HG03175 (cell line): ENCODE measurements at regions not wholly inside any gene's neighbourhood (a gene's known extent, or its start where the extent isn't known, plus 50 kb on each side); places are given as distances from the start of the nearest gene placed in this dataset.
"Not testable (repeated sequence)": the region's sequence is repeated elsewhere in the genome, so short reads cannot be mapped to it uniquely, and the experiment has no call there.

Experiments used
- ATAC-seq: cut with Tn5 transposase; IDR thresholded peaks from one replicate; pipeline ENCODE4 v1.9.1; 2021; ENCODE audit warnings: mild to moderate bottlenecking, moderate library complexity; ENCODE audit not compliant: unreplicated experiment

- no peak for ATAC-seq
Observed at GRCh38 chr15:96046620-96047240, 283.8 kb upstream of the NR2F2 start.

DNA sequence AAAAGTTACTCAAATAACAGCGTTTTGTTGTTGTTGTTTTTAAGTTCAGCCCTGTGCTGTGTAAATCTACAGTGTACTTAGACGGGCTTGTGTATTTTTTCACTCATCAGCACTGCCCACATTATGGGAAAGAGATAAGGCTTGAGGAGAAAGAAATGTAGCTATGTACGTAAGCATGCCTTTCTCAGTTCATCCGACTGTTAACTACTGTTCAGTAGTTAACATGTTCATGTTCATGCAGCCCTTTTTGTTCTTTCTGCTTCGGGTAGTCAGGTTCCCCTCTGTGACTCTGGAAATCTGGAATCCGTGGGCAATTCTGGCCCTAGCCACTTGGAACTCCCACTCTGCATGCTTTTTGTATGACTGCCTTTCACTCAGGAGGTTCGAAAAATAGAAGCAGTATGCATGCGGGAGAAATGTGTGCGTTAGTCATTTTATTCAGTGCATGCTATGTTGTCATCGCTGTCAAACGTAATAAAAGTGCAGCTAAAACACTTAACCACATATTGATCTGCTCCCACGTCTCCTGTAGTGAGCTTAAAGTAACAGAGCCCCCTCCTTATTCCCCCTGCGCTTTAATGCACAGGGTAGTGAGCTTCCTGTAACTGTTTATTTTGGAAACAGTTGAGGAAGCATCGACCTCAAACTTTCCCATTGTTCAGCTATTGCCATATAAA is 283.1 kb upstream of the NR2F2 start:
- no peak for ATAC-seq

DNA sequence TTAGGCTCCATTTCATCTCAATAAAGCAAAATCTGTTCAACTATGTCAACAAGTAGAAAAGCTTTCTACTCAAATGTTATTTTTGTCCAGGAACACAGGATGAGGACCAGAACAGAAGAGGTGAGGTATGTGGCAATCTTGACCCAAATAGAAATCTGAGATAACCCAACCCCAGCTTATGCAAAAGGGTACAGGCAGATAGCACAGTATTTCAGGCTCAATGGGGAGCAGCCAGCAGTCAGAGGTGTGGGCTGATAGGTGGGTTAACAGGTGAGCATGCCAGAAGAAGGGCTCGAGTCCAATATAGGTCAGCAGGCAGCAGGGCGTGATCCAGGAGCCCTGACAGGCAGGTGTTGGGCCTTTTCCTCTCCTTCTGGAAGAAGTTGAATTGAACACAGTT is 281.2 kb upstream of the NR2F2 start:
- ATAC-seq, result no peak

GRCh38 chr15:96049766-96050165 is 280.7 kb upstream of the NR2F2 start:
- ATAC-seq, result no peak

DNA sequence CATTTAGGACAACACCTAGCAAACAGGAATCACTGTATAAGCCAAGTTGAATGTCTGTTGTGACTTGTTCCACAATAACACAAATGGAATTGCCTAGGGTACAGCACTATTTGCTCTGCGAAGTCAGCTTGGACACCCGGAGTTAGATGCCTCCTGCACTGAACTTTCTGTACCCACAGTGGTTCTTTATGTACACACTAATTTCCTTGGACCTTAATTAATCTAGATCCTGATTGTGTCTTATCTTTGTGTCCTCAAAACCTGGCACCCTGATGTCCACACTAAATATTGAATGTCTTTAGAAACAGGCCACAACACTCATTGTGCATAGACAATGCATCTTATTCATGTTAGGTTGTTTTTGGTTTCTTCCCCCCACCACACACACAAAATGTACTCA is 278.9 kb upstream of the NR2F2 start:
- ATAC-seq, result no peak

DNA sequence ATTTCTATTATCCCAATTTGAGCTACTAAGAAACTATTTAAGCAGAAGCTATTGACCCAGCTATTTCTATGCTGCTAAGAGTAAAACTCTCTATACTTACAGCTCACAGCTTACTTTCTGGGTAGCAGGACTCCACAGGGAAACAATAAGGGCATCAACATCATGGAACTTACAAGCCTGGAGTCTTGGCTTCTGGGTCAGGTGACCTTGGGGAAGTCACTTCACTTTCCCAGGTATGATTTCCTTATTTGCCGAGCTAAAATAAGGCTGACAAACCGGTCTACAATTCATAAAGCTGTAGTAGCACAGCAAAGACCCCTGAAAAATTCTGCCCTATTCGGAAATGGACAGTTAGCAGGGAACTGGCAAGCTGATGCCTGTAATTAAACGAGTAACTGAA is 278.3 kb upstream of the NR2F2 start:
- no peak for ATAC-seq

GRCh38 chr15:96052572-96053030 is 277.9 kb upstream of the NR2F2 start:
- ATAC-seq, result no peak

DNA sequence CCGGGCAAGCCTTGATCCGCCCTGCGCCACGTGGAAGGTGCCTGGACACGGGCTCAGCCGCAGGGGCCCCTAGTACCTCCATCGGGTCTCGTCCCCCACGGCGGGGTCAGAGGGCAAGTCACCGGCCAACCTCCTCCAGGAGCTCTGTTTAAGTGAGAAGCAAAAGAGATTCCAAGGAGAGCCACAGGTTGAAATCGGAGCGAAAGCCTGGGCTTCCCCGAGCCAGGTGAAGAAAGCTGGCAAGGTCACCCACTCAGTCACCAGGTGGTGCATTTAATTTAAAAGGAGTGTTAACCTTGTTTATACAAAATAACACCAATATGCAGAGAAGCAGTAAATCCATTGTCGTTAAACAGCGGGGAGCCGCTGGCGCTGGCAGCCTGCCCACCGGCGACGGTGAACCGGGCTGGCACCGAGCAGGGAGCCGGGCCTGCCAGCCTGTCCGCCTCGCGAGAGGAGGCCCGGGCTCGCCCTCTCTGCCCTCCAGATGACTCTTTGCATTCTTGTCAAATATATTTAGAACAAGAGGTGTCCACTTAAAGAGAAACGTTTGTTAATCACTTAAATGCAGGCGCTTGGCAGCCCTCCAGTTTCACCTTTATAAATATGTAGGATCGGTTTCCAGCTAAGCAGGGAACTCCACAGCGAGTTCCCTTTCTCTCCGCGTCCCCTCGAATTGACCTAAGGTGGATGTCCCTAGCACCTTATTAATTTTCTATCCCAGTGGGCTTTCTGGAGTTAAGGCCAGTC is 277.3 kb upstream of the NR2F2 start:
- ATAC-seq, result no peak

- no peak for ATAC-seq
Observed at GRCh38 chr15:96053781-96054428, 276.6 kb upstream of the NR2F2 start.

DNA sequence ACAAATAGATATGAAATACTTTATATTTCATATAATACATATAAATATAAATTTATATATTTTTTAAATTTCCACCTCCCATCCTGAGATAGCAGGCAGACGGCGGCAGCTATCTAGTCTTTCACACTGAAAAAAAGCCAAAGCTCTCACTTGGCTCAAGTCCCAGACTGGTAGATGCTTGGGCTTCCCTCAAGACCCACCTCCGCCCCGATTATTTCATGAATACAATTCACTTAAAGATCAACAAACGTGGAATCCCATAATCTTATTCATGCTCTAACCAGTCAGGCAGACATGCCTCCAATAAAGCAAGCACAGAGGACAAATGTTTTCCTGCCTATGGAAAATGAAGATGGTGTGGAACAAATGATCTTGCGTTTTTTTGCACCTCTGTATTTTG is 275.9 kb upstream of the NR2F2 start:
- ATAC-seq, result no peak

DNA sequence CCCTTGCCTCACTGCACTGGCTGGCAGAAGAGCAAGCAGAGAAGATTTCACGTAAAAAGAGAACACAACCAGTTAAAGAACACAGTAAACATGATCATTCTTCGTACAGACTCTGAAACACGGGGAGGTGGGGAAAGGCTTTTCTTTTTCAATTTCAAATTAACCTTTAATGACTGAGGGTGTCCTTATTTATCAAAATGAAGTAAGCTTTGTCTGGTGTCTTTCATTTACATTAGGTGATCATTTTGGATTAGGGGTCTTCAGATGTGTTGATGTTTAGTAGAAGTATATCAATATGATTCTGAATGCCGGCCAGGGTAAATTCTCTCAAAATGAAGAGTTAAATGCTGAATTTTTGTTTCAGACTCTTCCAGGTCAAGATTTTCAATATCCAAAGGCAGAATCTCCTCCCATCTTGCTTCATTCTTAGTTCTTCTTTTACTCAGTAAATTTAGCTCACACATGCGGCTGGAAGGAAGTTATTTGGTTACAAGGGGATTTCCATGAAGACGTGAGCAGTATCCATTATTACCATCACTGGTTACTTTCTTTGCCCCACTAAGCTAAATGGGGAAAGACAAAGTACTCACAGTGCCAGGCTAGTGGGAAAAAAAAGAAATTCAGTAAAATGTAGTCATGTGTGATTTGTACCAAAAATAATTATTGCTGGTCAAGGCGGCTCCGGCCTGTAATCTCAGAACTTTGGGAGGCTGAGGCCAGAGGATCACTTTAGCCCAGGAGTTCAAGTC is 272.2 kb upstream of the NR2F2 start:
- peak; percentile 57 for ATAC-seq

DNA sequence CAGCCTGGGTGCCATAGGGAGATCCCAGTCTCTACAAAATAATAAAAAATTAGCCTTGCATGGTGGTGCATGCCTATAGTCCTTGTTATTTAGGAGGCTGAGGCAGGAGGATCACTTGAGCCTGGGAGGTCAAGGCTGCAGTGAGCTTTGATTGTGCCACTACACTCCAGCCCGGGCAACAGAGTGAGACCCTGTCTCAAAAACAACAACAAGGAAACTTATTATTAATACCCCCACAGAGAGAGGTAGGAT is 271.7 kb upstream of the NR2F2 start:
- not testable (repeated sequence) for ATAC-seq

GRCh38 chr15:96060591-96060990 is 269.9 kb upstream of the NR2F2 start:
- not testable (repeated sequence) for ATAC-seq

DNA sequence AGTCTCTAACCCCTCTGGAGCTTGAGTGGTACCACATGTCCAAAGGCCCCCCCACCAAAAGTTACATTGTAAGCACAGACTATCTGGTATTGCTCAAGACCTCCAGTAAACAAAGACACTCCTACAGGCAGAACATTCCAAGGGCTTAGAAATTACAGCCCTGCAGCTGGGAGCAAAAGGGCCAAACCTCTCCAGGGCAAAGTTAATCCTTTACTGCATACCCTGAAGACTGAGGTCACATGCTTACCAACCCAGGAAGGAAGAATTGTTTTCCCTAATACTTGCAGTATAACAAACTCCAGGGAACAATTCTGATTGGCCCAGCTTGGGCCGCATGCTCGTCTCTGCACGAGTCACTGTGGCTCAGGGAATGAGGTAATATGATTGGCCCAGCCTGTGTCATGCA is 266.1 kb upstream of the NR2F2 start:
- no peak for ATAC-seq

GRCh38 chr15:96066126-96066525 is 264.4 kb upstream of the NR2F2 start:
- no peak for ATAC-seq

DNA sequence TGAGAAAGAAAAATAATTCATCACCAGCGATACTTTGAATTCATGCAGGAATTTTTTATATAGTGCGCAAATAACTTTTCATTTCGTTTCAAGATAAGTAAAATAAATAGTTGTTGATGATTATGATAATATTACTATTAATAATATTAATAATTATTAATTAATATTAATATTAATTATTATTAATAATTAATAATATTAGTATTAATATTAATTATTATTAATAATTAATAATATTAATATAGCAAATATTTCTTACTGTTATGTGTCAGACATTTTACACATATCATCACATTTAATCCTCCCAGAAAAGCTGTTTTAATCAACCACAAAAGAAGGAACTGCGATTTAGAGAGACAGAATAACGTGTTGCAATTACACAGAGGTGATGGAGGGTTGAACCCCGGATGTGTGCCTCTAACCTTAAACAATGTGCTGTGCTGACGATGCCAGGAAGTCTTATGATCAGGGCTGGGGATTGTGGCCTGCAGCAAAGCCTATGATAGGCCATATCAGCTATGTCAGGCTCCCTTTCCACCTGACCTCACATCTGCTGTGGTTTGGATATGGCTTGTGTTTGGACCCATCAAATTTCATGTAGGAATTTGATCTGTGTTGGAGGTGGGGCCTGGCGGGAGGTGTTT is 263.5 kb upstream of the NR2F2 start:
- no peak for ATAC-seq

DNA sequence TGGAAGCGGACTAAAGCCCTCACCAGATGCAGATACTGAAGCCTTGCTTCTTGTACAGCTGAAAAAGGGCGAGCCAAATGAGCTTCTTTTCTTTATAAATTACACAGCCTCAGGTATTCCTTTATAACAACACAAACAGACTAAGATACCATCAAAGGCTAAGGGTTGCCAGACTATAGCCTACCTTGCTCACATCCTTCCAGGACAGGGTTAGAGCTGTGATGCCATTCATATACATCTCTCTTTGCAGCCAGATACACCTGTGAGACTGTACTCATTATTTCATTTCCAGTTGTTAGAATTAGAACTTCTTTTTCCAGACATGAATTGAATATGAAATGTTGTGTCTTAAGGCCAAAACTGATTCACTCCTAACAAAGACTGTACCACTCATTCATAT is 262.8 kb upstream of the NR2F2 start:
- ATAC-seq, result no peak

GRCh38 chr15:96068897-96069296 is 261.6 kb upstream of the NR2F2 start:
- ATAC-seq, result no peak

DNA sequence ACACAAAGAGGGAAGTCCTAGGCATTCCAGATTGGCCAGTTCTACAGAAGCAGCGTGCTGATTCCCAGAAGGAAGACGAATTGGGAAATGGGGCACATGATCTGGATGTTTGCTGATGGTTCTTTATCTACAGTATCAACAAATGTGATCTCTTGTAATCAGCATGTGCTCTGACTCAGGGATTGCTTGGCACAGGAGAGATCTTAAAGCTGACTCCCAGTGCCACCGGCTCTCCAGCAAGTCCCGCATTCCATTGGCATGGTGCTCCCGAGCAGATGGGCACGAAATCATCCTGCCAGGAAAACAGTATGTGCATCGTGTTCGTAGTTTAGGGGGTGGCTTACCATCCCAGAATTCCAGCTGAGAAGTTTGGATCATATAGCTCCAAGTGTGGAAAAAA is 259.9 kb upstream of the NR2F2 start:
- no peak for ATAC-seq

GRCh38 chr15:96072821-96073220 is 257.7 kb upstream of the NR2F2 start:
- ATAC-seq, result no peak

- no peak for ATAC-seq
Observed at GRCh38 chr15:96073908-96074307, 256.6 kb upstream of the NR2F2 start.
